ENCODE measurements at regions not wholly inside any gene's neighbourhood (a gene's known extent, or its start where the extent isn't known, plus 50 kb on each side); places are given as distances from the start of the nearest gene placed in this dataset.

DNA sequence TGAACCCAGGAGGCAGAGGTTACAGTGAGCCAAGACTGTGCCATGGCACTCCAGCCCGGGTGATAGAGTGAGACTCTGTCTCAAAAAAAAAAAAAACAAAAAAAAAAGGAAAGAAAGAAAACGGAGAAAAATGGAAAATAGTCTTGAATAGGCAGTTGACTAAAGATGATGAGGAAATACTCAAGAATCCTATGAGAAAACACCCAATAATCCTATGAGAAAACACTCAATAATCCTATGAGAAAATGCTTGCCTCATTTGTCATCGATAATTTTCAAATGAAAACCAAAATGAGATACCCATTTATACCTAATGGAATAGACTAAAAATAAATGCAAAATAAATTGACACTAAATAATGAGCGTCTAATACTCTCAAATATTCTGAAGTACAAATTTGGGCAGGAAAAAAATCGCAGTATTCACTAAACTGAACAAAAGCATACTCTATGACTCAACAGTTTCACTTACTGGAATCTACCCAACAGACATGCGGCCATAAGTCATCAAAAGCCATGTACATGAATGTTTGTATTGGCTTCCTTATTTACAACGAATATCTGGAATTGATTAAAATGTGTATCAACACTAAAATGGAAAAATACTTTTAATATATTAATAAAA is 733.9 kb upstream of the CHRM3 start (continued):
- no peak for TF ChIP-seq KAT2B (IDR thresholded peaks at IDR 0.05; ENCODE audit: low read depth, low read length)
- no peak for TF ChIP-seq AFF1 (IDR thresholded peaks at IDR 0.05; ENCODE audit: low read depth in 1 of 2, partially characterized antibody in 2 of 2)
- no peak for TF ChIP-seq PCBP2 (IDR thresholded peaks at IDR 0.05; ENCODE audit: low read depth, low read length, poor library complexity, severe bottlenecking)
- TF ChIP-seq TBP (optimal IDR thresholded peaks at IDR 0.05; ENCODE audit: low read depth, low read length), result no peak
- no peak for TF ChIP-seq ZFPM2 (CRISPR knock-in tag; IDR thresholded peaks at IDR 0.05)

- Histone ChIP-seq H3K4me1 (replicated peaks in 1 of 2; ENCODE audit: control insufficient read depth in 2 of 2, insufficient read depth in 2 of 2, low read length in 2 of 2) (no peaks in the 10 kb centered on the region), H2AFZ (ENCODE audit: low read depth, low read length) (no peak overlapping the region), H3K9me3 (replicated peaks; ENCODE audit: control insufficient read depth, insufficient read depth, low read depth, low read length) (no peaks in the 10 kb centered on the region; the same call in 1 of the 2 replicates), H3K27me3 (ENCODE audit: control insufficient read depth in 2 of 2, insufficient read depth in 2 of 2, low read length in 2 of 2) (no peaks in the 10 kb centered on the region), H3K79me2 (ENCODE audit: control insufficient read depth, insufficient read depth, low read length) (no peaks in the 10 kb centered on the region), H4K20me1 (replicated peaks; ENCODE audit: control insufficient read depth, insufficient read depth, low read length) (no peaks in the 10 kb centered on the region), H3K9me1 (ENCODE audit: control insufficient read depth, insufficient read depth, low read length) (no peaks in the 10 kb centered on the region), H3K36me3 (ENCODE audit: control insufficient read depth, insufficient read depth, low read length) (no peaks in the 10 kb centered on the region), H3K4me3 (no peak overlapping the region), H3K27ac (ENCODE audit: extremely low read depth, low read depth, low read length) (no peak overlapping the region), H3K4me2 (ENCODE audit: insufficient read depth, low read length) (no peak overlapping the region), H3K9ac (ENCODE audit: insufficient read depth in 1 of 2, low read depth in 2 of 2, low read length in 2 of 2) (no peak overlapping the region)
- intact Hi-C loops (cut with micrococcal nuclease) (no loop called here), in situ Hi-C loops (cut with MboI) (no loop called here)
- ATAC-seq, result no peak
- no peak for FAIRE-seq
- ChIA-PET POLR2A (no interaction called here), CTCF (ENCODE audit: low intra/inter-chr PET ratio) (no interaction called here)
- DNase-seq (ENCODE audit: extremely low read depth in 1 of 4, low spot score in 3 of 4), result no peak
- no TSS peak for BruUV-seq (replicated peaks)
- TF ChIP-seq, protein P1, sequence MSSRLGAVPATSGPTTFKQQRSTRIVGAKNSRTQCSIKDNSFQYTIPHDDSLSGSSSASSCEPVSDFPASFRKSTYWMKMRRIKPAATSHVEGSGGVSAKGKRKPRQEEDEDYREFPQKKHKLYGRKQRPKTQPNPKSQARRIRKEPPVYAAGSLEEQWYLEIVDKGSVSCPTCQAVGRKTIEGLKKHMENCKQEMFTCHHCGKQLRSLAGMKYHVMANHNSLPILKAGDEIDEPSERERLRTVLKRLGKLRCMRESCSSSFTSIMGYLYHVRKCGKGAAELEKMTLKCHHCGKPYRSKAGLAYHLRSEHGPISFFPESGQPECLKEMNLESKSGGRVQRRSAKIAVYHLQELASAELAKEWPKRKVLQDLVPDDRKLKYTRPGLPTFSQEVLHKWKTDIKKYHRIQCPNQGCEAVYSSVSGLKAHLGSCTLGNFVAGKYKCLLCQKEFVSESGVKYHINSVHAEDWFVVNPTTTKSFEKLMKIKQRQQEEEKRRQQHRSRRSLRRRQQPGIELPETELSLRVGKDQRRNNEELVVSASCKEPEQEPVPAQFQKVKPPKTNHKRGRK (tag; IDR thresholded peaks at IDR 0.05), result no peak
- TF ChIP-seq JUNB (CRISPR knock-in tag; conservative IDR thresholded peaks at IDR 0.05), result no peak
- TF ChIP-seq FOXJ3 (CRISPR knock-in tag; IDR thresholded peaks at IDR 0.05), result no peak
- TF ChIP-seq ZNF699 (CRISPR knock-in tag; IDR thresholded peaks at IDR 0.05; ENCODE audit: insufficient replicate concordance), result no peak
- no peak for TF ChIP-seq ZSCAN32 (CRISPR knock-in tag; IDR thresholded peaks at IDR 0.05)
- no peak for TF ChIP-seq ZNF778 (CRISPR knock-in tag; IDR thresholded peaks at IDR 0.05)
- no peak for TF ChIP-seq SOX6 (IDR thresholded peaks at IDR 0.05)
- TF ChIP-seq TCF7L2 (IDR thresholded peaks at IDR 0.05; ENCODE audit: low read depth, low read length), result no peak
- TF ChIP-seq CBX2 (IDR thresholded peaks at IDR 0.05; ENCODE audit: insufficient read depth, low read length, poor library complexity, severe bottlenecking), result no peak
- TF ChIP-seq ZNF785 (CRISPR knock-in tag; IDR thresholded peaks at IDR 0.05), result no peak
- no peak for TF ChIP-seq IRF9 (tag; IDR thresholded peaks at IDR 0.05)
- TF ChIP-seq KLF16 (IDR thresholded peaks at IDR 0.05), result no peak
Observed at GRCh38 chr1:238649200-238649599, 737.2 kb upstream of the CHRM3 start.

Measured in K562 (cell line).